Keratinocyte (primary cell): ENCODE measurements at regions not wholly inside any gene's neighbourhood (a gene's known extent, or its start where the extent isn't known, plus 50 kb on each side); places are given as distances from the start of the nearest gene placed in this dataset.

Experiments used
- CTCF ChIP-seq, 3 experiments: IDR thresholded peaks in 1 of 3; conservative IDR thresholded peaks in 1 of 3; optimal IDR thresholded peaks in 1 of 3; 2 replicates in 2 of 3; 3 replicates in 1 of 3; pipeline versions ENCODE3 to v1.5.1; 2011; ENCODE audit warnings: low read length in 3 of 3, mild to moderate bottlenecking in 3 of 3, moderate library complexity in 2 of 3, control low read depth in 1 of 3, inconsistent platforms in 1 of 3; ENCODE audit not compliant: insufficient read depth in 2 of 3; ENCODE audit errors: extremely low read depth in 1 of 3
- EZH2 ChIP-seq: IDR thresholded peaks from one replicate; pipeline ENCODE4 v1.6.1; 2012; ENCODE audit warnings: inconsistent platforms, mild to moderate bottlenecking, low read length, moderate library complexity

- TF ChIP-seq CTCF (optimal IDR thresholded peaks at IDR 0.05 in 1 of 3, IDR thresholded peaks at IDR 0.05 in 1 of 3, conservative IDR thresholded peaks at IDR 0.05 in 1 of 3; ENCODE audit: extremely low read depth in 1 of 3, insufficient read depth in 2 of 3, low read length in 3 of 3) (no peak), EZH2 (no peak)
These were observed 492.3 kb downstream of the NPIPA7 start for GRCh38 chr16:16871196-16871595.
